Psoas muscle (tissue), 7 donors: ENCODE measurements at regions not wholly inside any gene's neighbourhood (a gene's known extent, or its start where the extent isn't known, plus 50 kb on each side); places are given as distances from the start of the nearest gene placed in this dataset.

ENCODE experiments used
- ATAC-seq, 4 donors: fragments of 200-7000 bp; cut with Tn5 transposase; one replicate each; pipeline ENCODE4 v1.9.1; 2020; ENCODE audit warnings: moderate library complexity in 3 of 4, mild to moderate bottlenecking in 2 of 4
- DNase-seq, 2 donors: peaks; one replicate each; pipeline ENCODE4 v3.0.0-alpha.2; 2020
- H3K27ac ChIP-seq: fragments of 200-600 bp; one replicate; pipeline ENCODE4 v1.8.0; 2022
- H3K27me3 ChIP-seq, 3 donors: fragments of 200-600 bp in 1 of 3; one replicate each; pipeline versions ENCODE4 v1.6.1 to v1.8.0; 2013 to 2022; ENCODE audit warnings: low read length in 2 of 3, mild to moderate bottlenecking in 2 of 3, moderate library complexity in 1 of 3; ENCODE audit not compliant: insufficient read depth in 3 of 3
- H3K36me3 ChIP-seq, 2 donors: fragments of 200-600 bp in 1 of 2; one replicate each; pipeline versions ENCODE4 v1.6.1 to v1.8.0; 2013 to 2022; ENCODE audit warnings: low read depth in 1 of 2, mild to moderate bottlenecking in 1 of 2, moderate library complexity in 1 of 2; ENCODE audit not compliant: insufficient read depth in 1 of 2
- H3K4me1 ChIP-seq: fragments of 200-600 bp; one replicate; pipeline ENCODE4 v1.8.0; 2022
- H3K4me3 ChIP-seq: fragments of 200-600 bp; one replicate; pipeline ENCODE4 v1.8.0; 2022; ENCODE audit warnings: mild to moderate bottlenecking
- H3K9me3 ChIP-seq: fragments of 200-600 bp; one replicate; pipeline ENCODE4 v1.8.0; 2022
- WGBS, 3 donors: extraction: QIAGEN DNeasy Blood & Tissue Kit; methylation state at CpG; one replicate each; pipeline versions ENCODE4 v1.1.6 to v1.1.7; 2013; 5-methylcytosine and 5-hydroxymethylcytosine counted together
- intact Hi-C, 2 donors: fragments of 100-400 bp; cut with DNase I; formaldehyde crosslinking; loops; one replicate each; pipeline versions ENCODE4 v1.11.0 to v1.14.2; 2022
- TF ChIP-seq, protein P1 (sequence below): fragments of 200-600 bp; IDR thresholded peaks from one replicate; pipeline ENCODE4 v1.8.0; 2022; ENCODE audit warnings: antibody characterized with exemption
- donor health status: healthy with polysubstance abuse.
- donor health status: DM: no; HTN: no; CAD: no; lungs with moderate emphysema.
- donor health status: Bipolar disorder and iron deficiency.
- donor health status: healthy.
- donor health status: DM: yes; HTN: yes; CAD: no.
- donor health status: DM: no; HTN: no; CAD: no.
- donor health status: DM: yes; HTN: yes; CAD: no.

DNA sequence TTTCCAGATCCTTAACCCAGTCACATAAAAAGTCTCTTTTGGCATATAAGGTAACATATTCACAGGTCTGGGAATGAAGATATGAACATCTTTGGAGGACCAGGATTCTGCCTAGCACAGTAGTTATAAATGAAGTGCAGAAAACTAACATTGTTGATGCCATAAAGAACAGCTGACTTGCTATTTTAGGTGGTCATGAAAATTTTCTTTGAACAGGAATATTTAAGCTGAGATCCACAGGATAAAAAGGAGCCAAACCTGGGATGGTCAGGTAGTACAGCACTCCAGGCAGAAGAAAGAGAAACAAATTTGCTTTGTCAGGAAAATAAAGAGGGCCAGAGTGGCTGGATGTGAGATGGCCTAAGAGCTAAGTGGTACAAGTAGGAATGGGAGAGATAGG, 80.0 kb downstream of the CENPW start:
- TF ChIP-seq, protein P1, sequence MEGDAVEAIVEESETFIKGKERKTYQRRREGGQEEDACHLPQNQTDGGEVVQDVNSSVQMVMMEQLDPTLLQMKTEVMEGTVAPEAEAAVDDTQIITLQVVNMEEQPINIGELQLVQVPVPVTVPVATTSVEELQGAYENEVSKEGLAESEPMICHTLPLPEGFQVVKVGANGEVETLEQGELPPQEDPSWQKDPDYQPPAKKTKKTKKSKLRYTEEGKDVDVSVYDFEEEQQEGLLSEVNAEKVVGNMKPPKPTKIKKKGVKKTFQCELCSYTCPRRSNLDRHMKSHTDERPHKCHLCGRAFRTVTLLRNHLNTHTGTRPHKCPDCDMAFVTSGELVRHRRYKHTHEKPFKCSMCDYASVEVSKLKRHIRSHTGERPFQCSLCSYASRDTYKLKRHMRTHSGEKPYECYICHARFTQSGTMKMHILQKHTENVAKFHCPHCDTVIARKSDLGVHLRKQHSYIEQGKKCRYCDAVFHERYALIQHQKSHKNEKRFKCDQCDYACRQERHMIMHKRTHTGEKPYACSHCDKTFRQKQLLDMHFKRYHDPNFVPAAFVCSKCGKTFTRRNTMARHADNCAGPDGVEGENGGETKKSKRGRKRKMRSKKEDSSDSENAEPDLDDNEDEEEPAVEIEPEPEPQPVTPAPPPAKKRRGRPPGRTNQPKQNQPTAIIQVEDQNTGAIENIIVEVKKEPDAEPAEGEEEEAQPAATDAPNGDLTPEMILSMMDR: no peak
- Histone ChIP-seq H3K36me3 (no peaks in the 10 kb centered on the region), H3K27me3 (no peaks in the 10 kb centered on the region), H3K4me1 (no peaks in the 10 kb centered on the region), H3K4me3 (no peak overlapping the region), H3K9me3 (no peaks in the 10 kb centered on the region), H3K27ac (no peak overlapping the region)
- ATAC-seq (no peak), DNase-seq (no peak)
- intact Hi-C loops: no loop called here

DNA sequence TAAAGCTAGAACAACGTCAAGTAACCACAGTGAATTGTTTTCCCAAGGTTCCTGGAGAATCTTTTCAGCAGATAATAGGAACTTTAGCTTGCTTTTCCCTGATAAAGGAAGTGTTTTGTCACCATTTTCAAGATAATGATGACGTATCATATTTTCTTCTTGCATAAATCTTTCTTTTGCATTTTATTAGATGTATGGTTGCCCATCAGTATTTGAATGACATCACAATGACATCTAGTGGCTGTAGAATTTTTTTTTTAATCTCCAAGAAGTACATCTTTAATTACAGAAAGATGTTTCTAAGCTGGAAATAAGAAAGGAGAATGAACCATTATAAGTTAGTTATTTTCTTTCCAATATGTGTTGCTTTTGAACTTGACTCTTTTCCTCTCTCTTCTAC, 83.0 kb downstream of the CENPW start:
- Histone ChIP-seq H3K36me3 (no peaks in the 10 kb centered on the region), H3K4me3 (no peak overlapping the region), H3K27me3 (no peaks in the 10 kb centered on the region), H3K27ac (no peak overlapping the region), H3K4me1 (no peaks in the 10 kb centered on the region), H3K9me3 (no peaks in the 10 kb centered on the region)
- intact Hi-C loops: no loop called here
- no peak for DNase-seq
- 75 to 81% (median 80%) methylated on average over 2 of the region's 2 CpGs for WGBS, 3 donors
- ATAC-seq: no peak
- TF ChIP-seq, protein P1: no peak

DNA sequence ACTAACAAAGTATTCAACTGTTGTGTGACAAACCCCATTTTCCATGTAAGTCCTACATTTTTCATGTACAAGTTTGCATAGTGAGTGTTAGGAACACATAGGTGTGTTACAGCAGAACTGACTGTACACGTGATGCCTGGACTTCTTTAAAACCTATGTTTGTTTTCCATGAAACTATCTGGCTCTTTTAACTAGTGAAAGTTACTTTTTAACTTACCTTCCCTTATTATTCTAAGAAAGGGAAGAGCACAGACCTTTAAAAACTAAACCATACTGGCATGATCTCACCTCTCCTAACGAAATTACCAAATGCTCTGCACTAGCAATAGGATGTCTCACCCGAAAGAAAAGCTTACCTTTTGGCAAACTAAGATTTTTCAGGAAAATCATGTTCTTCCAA, 87.8 kb downstream of the CENPW start:
- Histone ChIP-seq H3K36me3 (no peaks in the 10 kb centered on the region), H3K4me3 (no peak overlapping the region), H3K27ac (no peak overlapping the region), H3K27me3 (no peaks in the 10 kb centered on the region), H3K4me1 (no peaks in the 10 kb centered on the region), H3K9me3 (no peaks in the 10 kb centered on the region)
- ATAC-seq: no peak
- no peak for DNase-seq
- WGBS, 3 donors: 72 to 83% (median 74%) methylated on average over 3 of the region's 3 CpGs
- intact Hi-C loops: no loop called here
- TF ChIP-seq, protein P1: no peak

DNA sequence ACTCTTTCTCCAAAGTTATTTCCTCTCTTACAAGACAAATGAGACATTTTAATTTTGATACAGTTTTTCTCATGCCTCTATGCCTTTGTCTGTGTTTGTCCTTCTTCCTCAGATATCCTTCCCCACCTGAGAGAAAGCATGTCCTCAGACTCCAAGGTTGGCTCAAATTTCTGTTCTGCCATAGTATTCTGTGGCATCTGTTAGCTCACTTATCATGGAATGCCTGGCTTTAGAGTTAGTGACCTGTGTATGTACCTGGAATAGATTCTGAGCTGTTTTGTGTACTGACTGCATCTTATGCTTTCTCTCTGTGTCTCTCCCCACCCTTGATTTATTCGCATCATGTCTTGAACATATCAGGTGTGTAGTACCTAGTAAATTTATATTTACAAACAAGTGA, 90.0 kb downstream of the CENPW start:
- 92 to 100% (median 92%) methylated on average over 1 of the region's 1 CpG for WGBS, 3 donors
- no peaks in the 10 kb centered on the region for H3K36me3 ChIP-seq
- no peaks in the 10 kb centered on the region for H3K4me1 ChIP-seq
- intact Hi-C loops: no loop called here
- H3K9me3 ChIP-seq: no peaks in the 10 kb centered on the region
- no peak for DNase-seq
- H3K27me3 ChIP-seq: no peaks in the 10 kb centered on the region
- no peak overlapping the region for H3K27ac ChIP-seq
- no peak overlapping the region for H3K4me3 ChIP-seq
- ATAC-seq: no peak
- TF ChIP-seq, protein P1: no peak

DNA sequence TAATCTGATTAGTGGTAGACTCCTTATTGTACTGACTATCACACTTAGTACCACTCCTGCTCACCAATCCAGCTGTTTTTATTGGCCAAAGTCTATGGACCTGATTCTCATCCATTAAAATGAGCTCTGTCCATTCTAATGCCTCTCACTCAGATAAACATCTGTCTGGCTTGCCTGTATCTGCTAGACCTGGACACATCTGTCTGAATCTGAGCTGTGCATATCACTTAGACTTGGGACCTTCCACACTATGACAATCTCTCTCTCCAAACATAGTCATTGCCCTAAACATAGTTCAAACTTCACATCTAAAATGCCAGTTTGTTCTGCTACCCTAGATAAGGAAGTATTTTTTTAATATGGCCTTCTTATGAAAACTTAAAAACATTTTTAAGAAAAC, 92.6 kb downstream of the CENPW start:
- H3K4me1 ChIP-seq: no peaks in the 10 kb centered on the region
- H3K4me3 ChIP-seq: no peak overlapping the region
- intact Hi-C loops: no loop called here
- no peak for DNase-seq
- no peaks in the 10 kb centered on the region for H3K36me3 ChIP-seq
- no peak for ATAC-seq
- H3K27ac ChIP-seq: no peak overlapping the region
- no peaks in the 10 kb centered on the region for H3K9me3 ChIP-seq
- H3K27me3 ChIP-seq: no peaks in the 10 kb centered on the region
- TF ChIP-seq, protein P1: no peak
